DOHH2 (cell line): ENCODE measurements at regions not wholly inside any gene's neighbourhood (a gene's known extent, or its start where the extent isn't known, plus 50 kb on each side); places are given as distances from the start of the nearest gene placed in this dataset.

ENCODE experiments used
- H3F3A ChIP-seq: fragments of 200-600 bp; sonication (generic), shearing (Covaris generic); 2 replicates; pipeline ENCODE4 v1.6.0; 2016; ENCODE audit warnings: antibody characterized with exemption, mild to moderate bottlenecking; ENCODE audit not compliant: control insufficient read depth, insufficient read depth
- H3K27ac ChIP-seq: fragments of 200-600 bp; sonication (generic); 2 replicates; pipeline ENCODE4 v1.5.1; 2014; ENCODE audit warnings: low read depth, mild to moderate bottlenecking, low read length, moderate library complexity
- H3K27me3 ChIP-seq: fragments of 200-600 bp; sonication (generic); 2 replicates; pipeline ENCODE4 v1.6.1; 2014; ENCODE audit warnings: mild to moderate bottlenecking, low read length, mixed read lengths; ENCODE audit not compliant: control insufficient read depth
- H3K36me3 ChIP-seq: fragments of 200-600 bp; sonication (generic); 2 replicates; pipeline ENCODE4 v1.6.1; 2014; ENCODE audit warnings: mild to moderate bottlenecking, low read length, moderate library complexity, mixed read lengths; ENCODE audit not compliant: control insufficient read depth
- H3K4me1 ChIP-seq: fragments of 200-600 bp; sonication (generic); 2 replicates; pipeline ENCODE4 v1.6.1; 2014; ENCODE audit warnings: mild to moderate bottlenecking, low read length, mixed read lengths; ENCODE audit not compliant: control insufficient read depth
- H3K4me2 ChIP-seq: fragments of 200-600 bp; sonication (generic); 2 replicates; pipeline ENCODE4 v1.6.0; 2014; ENCODE audit warnings: mild to moderate bottlenecking, low read length, moderate library complexity
- H3K4me3 ChIP-seq: fragments of 200-600 bp; sonication (generic); 2 replicates; pipeline ENCODE4 v1.5.1; 2014; ENCODE audit warnings: mild to moderate bottlenecking, low read length, mixed read lengths
- H3K79me2 ChIP-seq: fragments of 200-600 bp; sonication (generic); 2 replicates; pipeline ENCODE4 v1.6.1; 2014; ENCODE audit warnings: mild to moderate bottlenecking, low read length, mixed read lengths; ENCODE audit not compliant: control insufficient read depth
- H3K9me2 ChIP-seq: fragments of 200-600 bp; sonication (generic); replicated peaks from 2 replicates; pipeline ENCODE4 v1.6.1; 2014; ENCODE audit warnings: mild to moderate bottlenecking, low read length, mixed read lengths; ENCODE audit not compliant: control insufficient read depth
- H3K9me3 ChIP-seq: fragments of 200-600 bp; sonication (generic); 2 replicates; pipeline ENCODE4 v1.6.1; 2014; ENCODE audit warnings: antibody characterized with exemption, low read length, mixed read lengths; ENCODE audit not compliant: control insufficient read depth, insufficient read depth
- H4K20me1 ChIP-seq: fragments of 200-600 bp; sonication (generic); 2 replicates; pipeline ENCODE4 v1.6.0; 2014; ENCODE audit warnings: low read depth, mild to moderate bottlenecking, antibody characterized with exemption, low read length, moderate library complexity; ENCODE audit not compliant: control insufficient read depth, insufficient read depth
- CTCF ChIP-seq: fragments of 200-600 bp; sonication (generic); IDR thresholded peaks from one replicate; pipeline ENCODE4 v1.5.1; 2014; ENCODE audit warnings: antibody characterized with exemption, mild to moderate bottlenecking, low read depth, low read length; ENCODE audit not compliant: poor library complexity, severe bottlenecking
- EZH2phosphoT487 ChIP-seq: fragments of 200-600 bp; sonication (generic); IDR thresholded peaks from 2 replicates; pipeline ENCODE4 v1.6.1; 2017; ENCODE audit warnings: borderline replicate concordance, mild to moderate bottlenecking, antibody characterized with exemption, low read length, moderate library complexity, mixed read lengths

- no peaks in the 10 kb centered on the region for H3F3A ChIP-seq
- no peak overlapping the region for H3K4me3 ChIP-seq
- H3K4me2 ChIP-seq, result no peak overlapping the region
- no peaks in the 10 kb centered on the region for H3K79me2 ChIP-seq
- no peak for TF ChIP-seq EZH2phosphoT487
- TF ChIP-seq CTCF, result no peak
- no peaks in the 10 kb centered on the region for H3K9me2 ChIP-seq
- H3K27ac ChIP-seq, result no peak overlapping the region
- no peaks in the 10 kb centered on the region for H3K27me3 ChIP-seq
- H3K36me3 ChIP-seq, result no peaks in the 10 kb centered on the region
- no peaks in the 10 kb centered on the region for H4K20me1 ChIP-seq
- H3K4me1 ChIP-seq, result no peaks in the 10 kb centered on the region
- H3K9me3 ChIP-seq, result no peaks in the 10 kb centered on the region
These were observed 324.3 kb downstream of the PTTG2 start for GRCh38 chr4:38284294-38285030.

DNA sequence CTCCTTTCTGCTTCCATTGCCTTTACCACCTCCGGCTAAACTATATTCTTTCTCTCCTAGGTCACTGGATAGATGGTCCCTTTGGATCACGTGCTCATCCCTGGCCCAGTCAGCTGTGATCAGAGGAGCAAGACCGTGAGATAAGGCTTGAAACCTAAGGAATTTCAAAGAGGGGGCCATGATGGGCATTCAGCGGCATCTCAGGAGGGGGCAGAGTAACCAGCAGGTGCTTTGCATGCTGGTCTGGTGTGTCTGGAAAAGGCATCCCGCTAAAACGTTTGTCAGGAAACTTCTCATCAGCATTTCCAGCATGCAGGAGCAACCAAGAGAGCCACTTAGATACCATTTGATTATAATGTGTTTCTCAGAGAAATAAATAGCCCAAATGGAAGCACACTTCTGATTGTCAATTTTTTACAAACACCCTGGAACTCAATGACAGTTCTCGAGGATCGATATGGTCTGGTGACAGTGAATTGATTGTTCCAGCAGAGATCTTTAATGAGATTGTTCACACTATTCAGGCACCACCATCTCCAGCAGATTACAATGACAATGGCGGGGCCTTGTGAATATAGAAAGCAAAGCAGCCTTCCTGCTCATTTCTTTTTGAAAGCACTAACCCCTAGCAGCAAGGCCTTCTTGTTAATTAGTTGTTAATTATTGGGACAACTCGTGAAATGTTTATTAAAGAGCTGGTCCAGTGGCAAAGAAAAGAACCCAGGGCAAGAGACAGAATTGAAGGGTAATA, 327.1 kb downstream of the PTTG2 start:
- Histone ChIP-seq H3K4me3 (no peak overlapping the region), H3K4me2 (no peak overlapping the region), H3K79me2 (no peaks in the 10 kb centered on the region), H3F3A (no peaks in the 10 kb centered on the region), H3K36me3 (no peaks in the 10 kb centered on the region), H3K9me2 (no peaks in the 10 kb centered on the region), H3K4me1 (no peaks in the 10 kb centered on the region), H3K9me3 (no peaks in the 10 kb centered on the region), H3K27ac (no peak overlapping the region), H3K27me3 (no peaks in the 10 kb centered on the region), H4K20me1 (no peaks in the 10 kb centered on the region)
- no peak for TF ChIP-seq EZH2phosphoT487
- no peak for TF ChIP-seq CTCF

DNA sequence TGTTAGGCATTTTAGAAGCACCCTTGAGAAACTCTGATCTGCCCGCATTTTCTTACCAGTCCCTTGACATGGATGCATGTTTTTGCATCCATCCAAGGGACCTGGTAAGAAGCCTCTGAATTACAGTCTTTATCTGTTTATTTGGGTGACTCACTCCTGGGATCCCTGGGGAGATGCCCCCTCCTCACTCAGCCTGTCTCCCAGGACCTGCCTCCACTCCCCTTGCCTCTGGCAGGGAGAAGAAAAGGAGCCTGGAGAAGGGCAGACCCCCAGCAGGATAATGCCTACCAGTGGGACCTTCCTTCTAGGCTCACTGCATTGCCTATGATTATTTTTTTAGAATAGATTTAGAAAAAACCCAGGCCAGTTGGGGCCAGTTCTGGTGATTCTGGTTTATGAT, 329.4 kb downstream of the PTTG2 start:
- H3K4me1 ChIP-seq, result no peaks in the 10 kb centered on the region
- no peak overlapping the region for H3K4me2 ChIP-seq
- H3K9me3 ChIP-seq, result no peaks in the 10 kb centered on the region; the same call in 1 of the 2 replicates
- H3K79me2 ChIP-seq, result no peaks in the 10 kb centered on the region
- no peaks in the 10 kb centered on the region for H4K20me1 ChIP-seq
- no peaks in the 10 kb centered on the region for H3K27me3 ChIP-seq
- TF ChIP-seq EZH2phosphoT487 (no peak), CTCF (no peak)
- H3K36me3 ChIP-seq, result no peaks in the 10 kb centered on the region
- H3F3A ChIP-seq, result no peaks in the 10 kb centered on the region
- H3K9me2 ChIP-seq, result no peaks in the 10 kb centered on the region; the same call in 1 of the 2 replicates
- no peak overlapping the region for H3K4me3 ChIP-seq
- no peak overlapping the region for H3K27ac ChIP-seq
